ENCODE measurements at regions not wholly inside any gene's neighbourhood (a gene's known extent, or its start where the extent isn't known, plus 50 kb on each side); places are given as distances from the start of the nearest gene placed in this dataset.
"Not testable (repeated sequence)": the region's sequence is repeated elsewhere in the genome, so short reads cannot be mapped to it uniquely, and the experiment has no call there.

GRCh38 chr12:59149995-59150642 is 229.8 kb upstream of the LRIG3 start:
- peak; percentile 85 for DNase-seq (ENCODE audit: low spot score)

- DNase-seq (ENCODE audit: low spot score) = no peak
Measured at GRCh38 chr12:59147791-59148190, 227.5 kb upstream of the LRIG3 start.

- no peak for DNase-seq (ENCODE audit: low spot score)
Measured at GRCh38 chr12:59142183-59142790, 222.0 kb upstream of the LRIG3 start.

GRCh38 chr12:59134750-59135149 is 214.4 kb upstream of the LRIG3 start:
- no peak for DNase-seq (ENCODE audit: low spot score)

GRCh38 chr12:59131462-59131861 is 211.2 kb upstream of the LRIG3 start:
- no peak for DNase-seq (ENCODE audit: low spot score)

GRCh38 chr12:59122784-59123183 is 202.5 kb upstream of the LRIG3 start:
- DNase-seq (ENCODE audit: low spot score) = no peak

GRCh38 chr12:59121451-59121850 is 201.1 kb upstream of the LRIG3 start:
- DNase-seq (ENCODE audit: low spot score) = no peak

- DNase-seq (ENCODE audit: low spot score) = no peak
Measured at GRCh38 chr12:59119676-59120075, 199.4 kb upstream of the LRIG3 start.

GRCh38 chr12:59118356-59118755 is 198.1 kb upstream of the LRIG3 start:
- no peak for DNase-seq (ENCODE audit: low spot score)

- no peak for DNase-seq (ENCODE audit: low spot score)
Measured at GRCh38 chr12:59115995-59116394, 195.7 kb upstream of the LRIG3 start.

- DNase-seq (ENCODE audit: low spot score) = no peak
Measured at GRCh38 chr12:59115526-59115925, 195.2 kb upstream of the LRIG3 start.

- DNase-seq (ENCODE audit: low spot score) = peak; percentile 81
Measured at GRCh38 chr12:59113831-59114615, 193.7 kb upstream of the LRIG3 start.

GRCh38 chr12:59111851-59112250 is 191.5 kb upstream of the LRIG3 start:
- no peak for DNase-seq (ENCODE audit: low spot score)

GRCh38 chr12:59108516-59108915 is 188.2 kb upstream of the LRIG3 start:
- DNase-seq (ENCODE audit: low spot score) = not testable (repeated sequence)

- no peak for DNase-seq (ENCODE audit: low spot score)
Measured at GRCh38 chr12:59100585-59100984, 180.3 kb upstream of the LRIG3 start.

GRCh38 chr12:59097876-59098275 is 177.6 kb upstream of the LRIG3 start:
- DNase-seq (ENCODE audit: low spot score) = no peak

GRCh38 chr12:59096246-59096645 is 175.9 kb upstream of the LRIG3 start:
- no peak for DNase-seq (ENCODE audit: low spot score)

- no peak for DNase-seq (ENCODE audit: low spot score)
Measured at GRCh38 chr12:59093073-59093772, 172.9 kb upstream of the LRIG3 start.

- no peak for DNase-seq (ENCODE audit: low spot score)
Measured at GRCh38 chr12:59088673-59089072, 168.4 kb upstream of the LRIG3 start.

GRCh38 chr12:59087691-59088090 is 167.4 kb upstream of the LRIG3 start:
- DNase-seq (ENCODE audit: low spot score) = no peak

GRCh38 chr12:59087077-59087673 is 166.9 kb upstream of the LRIG3 start:
- no peak for DNase-seq (ENCODE audit: low spot score)

GRCh38 chr12:59086126-59086525 is 165.8 kb upstream of the LRIG3 start:
- no peak for DNase-seq (ENCODE audit: low spot score)
